Activated CD4-positive, alpha-beta memory T cell treated with anti-CD3 and anti-CD28 coated beads for 36 hours (primary cell): ENCODE measurements at regions not wholly inside any gene's neighbourhood (a gene's known extent, or its start where the extent isn't known, plus 50 kb on each side); places are given as distances from the start of the nearest gene placed in this dataset.

Experiments used
- CTCF ChIA-PET: fragments of 350-600 bp; sonication (Branson Sonifier 250); formaldehyde crosslinking; loops from one replicate; lab custom pipeline; 2021; ENCODE audit warnings: antibody characterized with exemption, inconsistent platforms; lab: Charles Lee
- POLR2A ChIA-PET: fragments of 350-600 bp; sonication (Branson Sonifier 250); formaldehyde crosslinking; loops from one replicate; lab custom pipeline; 2021; ENCODE audit warnings: antibody characterized with exemption; lab: Charles Lee
- DNase-seq: peaks from one replicate; pipeline ENCODE4 v3.0.0-alpha.2; 2020
- H3K27ac Mint-ChIP-seq: one replicate; pipeline ENCODE4 v1.8.0; 2021; ENCODE audit warnings: mixed read lengths
- H3K27me3 Mint-ChIP-seq: one replicate; pipeline ENCODE4 v1.8.0; 2021; ENCODE audit warnings: mixed read lengths
- H3K36me3 Mint-ChIP-seq: one replicate; pipeline ENCODE4 v1.8.0; 2021; ENCODE audit warnings: mixed read lengths
- H3K4me1 Mint-ChIP-seq: one replicate; pipeline ENCODE4 v1.8.0; 2021; ENCODE audit warnings: low read depth, mixed read lengths
- H3K4me3 Mint-ChIP-seq: one replicate; pipeline ENCODE4 v1.8.0; 2021; ENCODE audit warnings: mild to moderate bottlenecking, mixed read lengths
- H3K9me3 Mint-ChIP-seq: one replicate; pipeline ENCODE4 v1.8.0; 2021; ENCODE audit warnings: mixed read lengths
- intact Hi-C: fragments of 100-400 bp; cut with micrococcal nuclease; formaldehyde crosslinking; loops from one replicate; pipeline ENCODE4 v1.15.1; 2023

GRCh38 chr6:165098165-165098564 is 211.2 kb downstream of the C6orf118 start:
- no peaks in the 10 kb centered on the region for H3K27me3 Mint-ChIP-seq
- H3K9me3 Mint-ChIP-seq, result peaks cover 11% of the 10 kb centered on the region
- intact Hi-C loops, result no loop called here
- H3K27ac Mint-ChIP-seq, result no peak overlapping the region
- no peak for DNase-seq
- no peaks in the 10 kb centered on the region for H3K36me3 Mint-ChIP-seq
- CTCF ChIA-PET, result interaction anchor here (0.6 kb wide), 1 partner anchor 83 kb away, joined by 3 read pairs; no protein-coding TSS in a partner anchor
- no peak overlapping the region for H3K4me3 Mint-ChIP-seq
- H3K4me1 Mint-ChIP-seq, result no peaks in the 10 kb centered on the region
- POLR2A ChIA-PET, result no interaction called here

DNA sequence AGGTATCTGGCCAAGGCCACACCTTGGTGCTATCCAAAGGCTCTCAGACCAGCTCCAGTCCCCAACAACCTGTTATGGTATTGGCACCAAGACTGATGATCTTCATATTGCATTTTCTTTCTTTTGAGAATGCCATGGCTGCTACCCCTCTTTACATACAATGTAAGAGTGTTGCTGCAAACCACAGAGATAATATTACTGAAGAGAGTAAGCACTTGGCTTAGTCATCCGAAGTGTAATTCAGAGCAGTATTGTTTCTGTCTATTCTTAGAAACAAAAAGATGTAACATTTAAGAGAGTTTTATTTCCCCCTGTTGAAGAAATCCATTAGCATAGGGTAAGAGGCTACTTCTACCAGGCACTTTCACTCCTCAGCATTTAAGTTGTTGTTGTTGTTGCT is 212.5 kb downstream of the C6orf118 start:
- Mint-ChIP-seq H3K27ac (no peak overlapping the region), H3K27me3 (no peaks in the 10 kb centered on the region), H3K4me3 (no peak overlapping the region), H3K36me3 (no peaks in the 10 kb centered on the region), H3K9me3 (peaks cover 11% of the 10 kb centered on the region), H3K4me1 (no peaks in the 10 kb centered on the region)
- POLR2A ChIA-PET, result no interaction called here
- no peak for DNase-seq
- intact Hi-C loops, result no loop called here
- CTCF ChIA-PET, result no interaction called here

DNA sequence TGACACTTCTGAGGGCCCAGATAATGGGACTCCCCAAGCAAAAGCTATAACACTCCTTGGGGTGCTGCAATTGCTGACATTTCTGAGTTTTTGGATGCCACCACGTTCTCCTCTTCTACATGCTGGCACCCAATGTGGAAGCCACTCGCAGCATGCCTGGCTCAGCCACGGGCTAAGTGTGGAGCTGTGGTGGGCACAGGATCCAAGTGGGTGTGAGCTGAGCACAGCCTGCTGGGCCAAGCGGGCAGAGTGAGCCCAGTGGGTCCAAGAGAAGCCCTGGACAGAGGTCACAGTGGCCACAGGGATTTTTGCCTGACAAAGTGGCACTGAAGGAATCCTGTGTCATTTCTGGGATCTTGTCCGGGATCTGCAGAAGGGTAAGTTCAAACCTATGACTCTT is 213.2 kb downstream of the C6orf118 start:
- ChIA-PET CTCF (interaction anchor here (0.7 kb wide), 1 partner anchor 177 kb away, joined by 3 read pairs; no protein-coding TSS in a partner anchor), POLR2A (no interaction called here)
- no peak for DNase-seq
- no peak overlapping the region for H3K4me3 Mint-ChIP-seq
- no peak overlapping the region for H3K27ac Mint-ChIP-seq
- no peaks in the 10 kb centered on the region for H3K36me3 Mint-ChIP-seq
- intact Hi-C loops, result no loop called here
- H3K27me3 Mint-ChIP-seq, result no peaks in the 10 kb centered on the region
- H3K9me3 Mint-ChIP-seq, result peaks cover 11% of the 10 kb centered on the region
- no peaks in the 10 kb centered on the region for H3K4me1 Mint-ChIP-seq

GRCh38 chr6:165092881-165093595 is 216.4 kb downstream of the C6orf118 start:
- DNase-seq, result no peak
- H3K4me1 Mint-ChIP-seq, result no peaks in the 10 kb centered on the region
- no peaks in the 10 kb centered on the region for H3K27me3 Mint-ChIP-seq
- ChIA-PET CTCF (no interaction called here), POLR2A (no interaction called here)
- H3K27ac Mint-ChIP-seq, result no peak overlapping the region
- peaks cover 10% of the 10 kb centered on the region for H3K9me3 Mint-ChIP-seq
- no peaks in the 10 kb centered on the region for H3K36me3 Mint-ChIP-seq
- intact Hi-C loops, result no loop called here
- no peak overlapping the region for H3K4me3 Mint-ChIP-seq

DNA sequence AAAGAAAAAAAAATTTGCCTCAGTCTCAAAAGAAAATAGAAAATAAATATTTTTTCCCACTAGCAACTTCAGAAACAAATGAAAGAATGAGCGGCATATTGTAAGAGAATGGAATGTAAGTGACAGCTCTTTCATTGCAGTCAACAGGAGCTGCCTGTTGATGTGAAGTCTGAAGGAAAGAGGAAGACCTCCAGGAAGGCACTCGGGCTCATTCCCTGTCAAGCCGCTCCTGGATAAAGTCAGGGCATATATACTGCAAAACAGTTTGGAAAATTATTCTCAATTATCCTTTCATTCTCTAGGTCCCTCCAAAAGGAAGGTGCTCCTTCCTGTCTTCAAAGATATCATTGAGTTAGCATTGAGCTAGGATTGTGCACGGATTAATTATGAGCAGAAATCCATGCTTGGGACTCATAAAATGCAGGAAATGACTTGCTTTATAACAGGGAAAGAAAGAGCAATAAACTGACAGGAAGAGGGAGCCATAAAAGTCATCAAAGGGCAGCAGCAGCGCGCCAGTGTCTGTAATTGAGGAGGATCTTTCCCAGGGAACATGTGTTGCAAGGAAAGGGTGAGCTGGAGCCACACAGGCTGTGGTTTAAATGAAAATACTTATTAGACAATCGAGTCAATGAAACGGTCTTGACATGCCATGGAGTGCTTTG is 218.2 kb downstream of the C6orf118 start:
- CTCF ChIA-PET, result no interaction called here
- Mint-ChIP-seq H3K36me3 (no peaks in the 10 kb centered on the region), H3K9me3 (peaks cover 2% of the 10 kb centered on the region), H3K4me1 (no peaks in the 10 kb centered on the region), H3K4me3 (no peak overlapping the region), H3K27me3 (no peaks in the 10 kb centered on the region), H3K27ac (no peak overlapping the region)
- intact Hi-C loops, result no loop called here
- no peak for DNase-seq
- POLR2A ChIA-PET, result no interaction called here

- Mint-ChIP-seq H3K9me3 (peaks cover 2% of the 10 kb centered on the region), H3K36me3 (no peaks in the 10 kb centered on the region), H3K4me1 (no peaks in the 10 kb centered on the region), H3K27ac (no peak overlapping the region), H3K27me3 (no peaks in the 10 kb centered on the region), H3K4me3 (no peak overlapping the region)
- CTCF ChIA-PET, result no interaction called here
- intact Hi-C loops, result no loop called here
- no peak for DNase-seq
- POLR2A ChIA-PET, result no interaction called here
These were observed 219.2 kb downstream of the C6orf118 start for GRCh38 chr6:165090242-165090641.

- H3K27ac Mint-ChIP-seq, result no peak overlapping the region
- no peaks in the 10 kb centered on the region for H3K27me3 Mint-ChIP-seq
- H3K36me3 Mint-ChIP-seq, result no peaks in the 10 kb centered on the region
- POLR2A ChIA-PET, result no interaction called here
- no peaks in the 10 kb centered on the region for H3K4me1 Mint-ChIP-seq
- no peak for DNase-seq
- CTCF ChIA-PET, result no interaction called here
- H3K4me3 Mint-ChIP-seq, result no peak overlapping the region
- peaks cover 2% of the 10 kb centered on the region for H3K9me3 Mint-ChIP-seq
- intact Hi-C loops, result no loop called here
These were observed 222.6 kb downstream of the C6orf118 start for GRCh38 chr6:165086814-165087213.

GRCh38 chr6:165082636-165083035 is 226.8 kb downstream of the C6orf118 start:
- Mint-ChIP-seq H3K27ac (no peak overlapping the region), H3K4me1 (no peaks in the 10 kb centered on the region), H3K4me3 (no peak overlapping the region), H3K27me3 (no peaks in the 10 kb centered on the region), H3K9me3 (peaks cover 4% of the 10 kb centered on the region), H3K36me3 (no peaks in the 10 kb centered on the region)
- intact Hi-C loops, result no loop called here
- POLR2A ChIA-PET, result no interaction called here
- CTCF ChIA-PET, result no interaction called here
- DNase-seq, result no peak

DNA sequence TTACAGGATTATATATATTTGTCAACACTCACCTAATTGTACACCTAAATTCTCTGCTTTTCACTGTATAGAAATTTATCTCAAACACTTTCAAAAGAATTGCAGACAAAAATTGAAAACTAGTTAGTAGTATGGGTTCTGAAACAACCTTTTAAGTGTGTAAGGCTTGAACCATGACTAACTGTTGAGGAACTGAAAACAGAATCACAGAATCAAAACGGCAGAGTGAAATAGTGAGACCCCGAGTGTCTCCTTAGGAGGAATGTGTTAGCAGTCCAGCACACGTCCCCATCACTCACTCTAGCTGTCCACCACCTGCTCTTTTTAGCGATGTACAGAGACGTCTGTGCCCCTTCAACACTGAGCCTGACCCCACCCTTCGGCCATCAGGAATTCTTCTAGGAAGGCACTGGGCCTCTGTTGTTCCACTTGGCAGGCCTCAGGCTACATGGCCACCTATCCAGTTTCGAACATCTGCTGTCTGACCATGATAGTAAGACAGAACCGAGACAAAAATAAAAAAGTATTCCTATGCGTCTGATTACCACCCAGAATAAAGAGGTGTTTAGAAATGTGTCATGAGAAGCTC is 227.4 kb downstream of the C6orf118 start:
- CTCF ChIA-PET, result no interaction called here
- POLR2A ChIA-PET, result no interaction called here
- Mint-ChIP-seq H3K4me3 (no peak overlapping the region), H3K9me3 (peaks cover 6% of the 10 kb centered on the region), H3K27me3 (no peaks in the 10 kb centered on the region), H3K4me1 (no peaks in the 10 kb centered on the region), H3K36me3 (no peaks in the 10 kb centered on the region), H3K27ac (no peak overlapping the region)
- DNase-seq, result no peak
- intact Hi-C loops, result no loop called here

- intact Hi-C loops, result no loop called here
- Mint-ChIP-seq H3K27me3 (no peaks in the 10 kb centered on the region), H3K4me3 (no peak overlapping the region), H3K27ac (no peak overlapping the region), H3K9me3 (peaks cover 6% of the 10 kb centered on the region), H3K36me3 (no peaks in the 10 kb centered on the region), H3K4me1 (no peaks in the 10 kb centered on the region)
- CTCF ChIA-PET, result no interaction called here
- DNase-seq, result no peak
- POLR2A ChIA-PET, result no interaction called here
These were observed 231.5 kb downstream of the C6orf118 start for GRCh38 chr6:165077876-165078275.

DNA sequence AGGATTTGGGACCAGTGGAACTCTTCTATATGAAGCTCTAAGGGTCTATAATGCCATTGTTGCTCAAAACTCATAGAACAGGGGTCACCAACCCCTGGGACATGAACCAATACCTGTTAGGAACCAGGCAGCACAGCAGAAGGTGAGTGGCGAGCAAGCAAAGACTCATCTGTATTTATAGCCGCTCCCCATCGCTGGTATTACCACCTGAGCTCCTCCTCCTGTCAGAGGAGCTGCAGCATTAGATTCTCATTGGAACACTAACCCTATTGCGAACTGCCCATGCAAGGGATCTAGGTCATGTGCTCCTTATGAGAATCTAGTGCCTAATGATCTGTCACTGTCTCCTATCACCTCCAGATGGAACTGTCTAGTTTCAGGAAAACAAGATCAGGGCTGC is 237.5 kb downstream of the C6orf118 start:
- Mint-ChIP-seq H3K27ac (no peak overlapping the region), H3K4me1 (no peaks in the 10 kb centered on the region), H3K4me3 (no peak overlapping the region), H3K9me3 (no peaks in the 10 kb centered on the region), H3K36me3 (no peaks in the 10 kb centered on the region), H3K27me3 (no peaks in the 10 kb centered on the region)
- ChIA-PET CTCF (no interaction called here), POLR2A (no interaction called here)
- intact Hi-C loops, result no loop called here
- no peak for DNase-seq

DNA sequence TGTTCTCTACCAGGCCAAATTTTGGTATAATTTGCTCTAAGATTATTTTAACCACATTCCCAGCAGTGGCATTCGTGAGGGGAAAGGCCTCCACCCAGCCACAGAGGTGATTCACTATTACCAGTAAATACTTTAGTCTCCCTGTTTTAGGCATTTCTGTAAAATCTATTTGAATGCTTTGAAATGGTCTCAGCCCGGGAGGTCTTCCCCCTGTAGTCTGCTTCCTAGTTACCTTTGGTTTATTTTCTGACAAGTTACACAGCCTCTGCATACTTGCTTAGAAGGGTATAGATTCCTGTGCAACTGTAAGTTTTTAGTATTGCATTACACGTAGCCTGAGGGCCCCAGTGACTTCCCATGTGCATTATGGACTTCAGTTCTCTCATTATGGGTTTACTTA is 248.7 kb downstream of the C6orf118 start:
- no peak for DNase-seq
- Mint-ChIP-seq H3K9me3 (peaks cover 4% of the 10 kb centered on the region), H3K36me3 (no peaks in the 10 kb centered on the region), H3K4me1 (no peaks in the 10 kb centered on the region), H3K27ac (no peak overlapping the region), H3K27me3 (no peaks in the 10 kb centered on the region), H3K4me3 (no peak overlapping the region)
- POLR2A ChIA-PET, result no interaction called here
- intact Hi-C loops, result no loop called here
- CTCF ChIA-PET, result no interaction called here
